B cell (primary cell): ENCODE measurements at regions not wholly inside any gene's neighbourhood (a gene's known extent, or its start where the extent isn't known, plus 50 kb on each side); places are given as distances from the start of the nearest gene placed in this dataset.
"Not testable (repeated sequence)": the region's sequence is repeated elsewhere in the genome, so short reads cannot be mapped to it uniquely, and the experiment has no call there.

Source experiments
- ATAC-seq: fragments of 200-7000 bp; cut with Tn5 transposase; one replicate; pipeline ENCODE4 v1.10.0; 2021; ENCODE audit warnings: low read depth, mild to moderate bottlenecking, moderate number of reproducible peaks, moderate library complexity
- CTCF ChIA-PET: fragments of 350-600 bp; sonication (Branson Sonifier 250); formaldehyde crosslinking; loops from one replicate; lab custom pipeline; 2021; ENCODE audit warnings: antibody characterized with exemption, inconsistent platforms; lab: Charles Lee
- POLR2A ChIA-PET: fragments of 350-600 bp; sonication (Branson Sonifier 250); formaldehyde crosslinking; loops from one replicate; lab custom pipeline; 2021; ENCODE audit warnings: antibody characterized with exemption; lab: Charles Lee
- DNase-seq: peaks from one replicate; pipeline ENCODE4 v3.0.0; 2013
- H2AFZ ChIP-seq: 2 replicates; pipeline ENCODE4 v1.6.1; 2012; ENCODE audit warnings: mild to moderate bottlenecking, low read depth, low read length; ENCODE audit not compliant: insufficient read depth, poor library complexity, severe bottlenecking
- H3K27ac ChIP-seq, 2 donors: 1 replicate in 1 of 2; 2 replicates in 1 of 2; pipeline ENCODE4 v1.5.1; 2012 to 2013; ENCODE audit warnings: low read length in 2 of 2, mild to moderate bottlenecking in 2 of 2, moderate library complexity in 1 of 2
- H3K27me3 ChIP-seq, 4 experiments: fragments of 200-600 bp in 1 of 4; sonication (generic) in 1 of 4; replicated peaks in 1 of 4; 1 replicate in 2 of 4; 2 replicates in 2 of 4; pipeline versions ENCODE4 v1.6.1 to v1.7.0; 2013 to 2016; ENCODE audit warnings: low read length in 3 of 4, mild to moderate bottlenecking in 2 of 4, mixed read lengths in 1 of 4, moderate library complexity in 1 of 4; ENCODE audit not compliant: insufficient read depth in 4 of 4, control insufficient read depth in 3 of 4; ENCODE audit errors: control extremely low read depth in 1 of 4
- H3K36me3 ChIP-seq, 2 experiments: replicated peaks in 1 of 2; 1 replicate in 1 of 2; 2 replicates in 1 of 2; pipeline versions ENCODE4 v1.6.1 to v1.7.1; 2013; ENCODE audit warnings: low read length in 1 of 2; ENCODE audit not compliant: insufficient read depth in 2 of 2, control insufficient read depth in 1 of 2; ENCODE audit errors: control extremely low read depth in 1 of 2, extremely low read depth in 1 of 2
- H3K4me1 ChIP-seq, 2 donors: fragments of 200-600 bp in 1 of 2; sonication (generic) in 1 of 2; 1 replicate in 1 of 2; 2 replicates in 1 of 2; pipeline versions ENCODE4 v1.5.1 to v1.6.1; 2013 to 2017; ENCODE audit warnings: low read length in 2 of 2; ENCODE audit not compliant: control insufficient read depth in 2 of 2, insufficient read depth in 2 of 2
- H3K4me2 ChIP-seq: replicated peaks from 2 replicates; pipeline ENCODE3; 2012; ENCODE audit warnings: mild to moderate bottlenecking, low read depth, low read length; ENCODE audit not compliant: poor library complexity, severe bottlenecking
- H3K4me3 ChIP-seq, 5 experiments: fragments of 200-600 bp in 1 of 5; sonication (generic) in 1 of 5; 1 replicate in 3 of 5; 2 replicates in 2 of 5; pipeline versions ENCODE4 v1.5.1 to v1.7.0; 2011 to 2016; ENCODE audit warnings: low read length in 4 of 5, mild to moderate bottlenecking in 4 of 5, low read depth in 2 of 5, control low read depth in 1 of 5, moderate library complexity in 1 of 5; ENCODE audit not compliant: insufficient read depth in 1 of 5; ENCODE audit errors: control extremely low read depth in 1 of 5, extremely low read depth in 1 of 5
- H3K79me2 ChIP-seq: fragments of 200-600 bp; sonication (generic); one replicate; pipeline ENCODE4 v1.6.0; 2016; ENCODE audit warnings: low read length; ENCODE audit not compliant: control insufficient read depth, insufficient read depth
- H3K9ac ChIP-seq: fragments of 200-600 bp; sonication (generic); 2 replicates; pipeline ENCODE4 v1.6.1; 2017; ENCODE audit warnings: mild to moderate bottlenecking, low read length, moderate library complexity
- H3K9me3 ChIP-seq, 3 donors: one replicate each; pipeline versions ENCODE4 v1.6.1 to v1.7.1; 2013; ENCODE audit warnings: low read length in 2 of 3; ENCODE audit not compliant: control insufficient read depth in 2 of 3, insufficient read depth in 1 of 3; ENCODE audit errors: control extremely low read depth in 1 of 3
- H4K20me1 ChIP-seq: 2 replicates; pipeline ENCODE4 v1.6.0; 2012; ENCODE audit warnings: mild to moderate bottlenecking, low read length; ENCODE audit not compliant: insufficient read depth, control insufficient read depth, poor library complexity, severe bottlenecking
- H3K27ac Mint-ChIP-seq: one replicate; pipeline ENCODE4 v1.8.0; 2021; ENCODE audit warnings: mixed read lengths
- H3K27me3 Mint-ChIP-seq: one replicate; pipeline ENCODE4 v1.8.0; 2021; ENCODE audit warnings: mixed read lengths
- H3K4me1 Mint-ChIP-seq: one replicate; pipeline ENCODE4 v1.8.0; 2021; ENCODE audit warnings: mixed read lengths
- H3K4me3 Mint-ChIP-seq: one replicate; pipeline ENCODE4 v1.8.0; 2021; ENCODE audit warnings: mixed read lengths
- H3K9me3 Mint-ChIP-seq: one replicate; pipeline ENCODE4 v1.8.0; 2022; ENCODE audit warnings: mixed read lengths; ENCODE audit not compliant: insufficient read depth
- EZH2 ChIP-seq: IDR thresholded peaks from 2 replicates; pipeline ENCODE4 v1.6.1; 2012; ENCODE audit warnings: borderline replicate concordance, low read depth, mild to moderate bottlenecking, moderate library complexity, low read length; ENCODE audit not compliant: insufficient read depth, poor library complexity, severe bottlenecking
- WGBS: methylation state at CpG from one replicate; pipeline ENCODE4 v1.1.5; 2013; ENCODE audit warnings: missing lambda C conversion rate; ENCODE audit not compliant: insufficient coverage; 5-methylcytosine and 5-hydroxymethylcytosine counted together
- intact Hi-C: fragments of 100-400 bp; cut with micrococcal nuclease; formaldehyde crosslinking; loops from one replicate; pipeline ENCODE4 v1.10.0; 2022

- H3K9me3 Mint-ChIP-seq: no peaks in the 10 kb centered on the region
- ChIA-PET POLR2A (no interaction called here), CTCF (interaction anchor here (6.2 kb wide), 1 partner anchor 594 kb away, joined by 47 read pairs; no protein-coding TSS in a partner anchor)
- Histone ChIP-seq H3K4me2 (peak overlapping the region; percentile 23), H3K27ac (no peak overlapping the region), H2AFZ (no peak overlapping the region), H3K36me3 (no peaks in the 10 kb centered on the region), H3K9me3 (peaks cover 0 to 7% (median 0%) of the 10 kb centered on the region in 3 donors), H3K79me2 (no peaks in the 10 kb centered on the region), H3K4me3 (no peak overlapping the region), H3K27me3 (no peaks in the 10 kb centered on the region), H3K9ac (no peak overlapping the region), H4K20me1 (no peaks in the 10 kb centered on the region), H3K4me1 (peaks cover 29 to 44% of the 10 kb centered on the region in 2 donors)
- DNase-seq: no peak
- peaks cover 25% of the 10 kb centered on the region for H3K4me1 Mint-ChIP-seq
- peak overlapping the region; percentile 1 for H3K4me3 Mint-ChIP-seq
- WGBS: 75% methylated on average over 2 of the region's 9 CpGs
- no peak for ATAC-seq
- H3K27ac Mint-ChIP-seq: no peak overlapping the region
- H3K27me3 Mint-ChIP-seq: peaks cover 14% of the 10 kb centered on the region
- intact Hi-C loops: no loop called here
- TF ChIP-seq EZH2: no peak
Measured at GRCh38 chr6:802701-803100, 109.8 kb upstream of the EXOC2 start.

GRCh38 chr6:802223-802622 is 109.3 kb upstream of the EXOC2 start:
- H3K27ac Mint-ChIP-seq, H3K9me3 ChIP-seq, H3K4me3 ChIP-seq, intact Hi-C loops, H3K27ac ChIP-seq, H4K20me1 ChIP-seq, H3K4me3 Mint-ChIP-seq, H2AFZ ChIP-seq, H3K27me3 ChIP-seq, H3K36me3 ChIP-seq, ATAC-seq, POLR2A ChIA-PET, H3K9me3 Mint-ChIP-seq, H3K9ac ChIP-seq, DNase-seq, H3K79me2 ChIP-seq: not testable (repeated sequence)
- Mint-ChIP-seq H3K27me3 (peaks cover 18% of the 10 kb centered on the region), H3K4me1 (peaks cover 26% of the 10 kb centered on the region)
- CTCF ChIA-PET: interaction anchor here (6.2 kb wide), 1 partner anchor 594 kb away, joined by 47 read pairs; no protein-coding TSS in a partner anchor
- WGBS: 67% methylated on average over 3 of the region's 10 CpGs
- Histone ChIP-seq H3K4me2 (peak overlapping the region; percentile 23), H3K4me1 (peaks cover 26 to 42% of the 10 kb centered on the region in 2 donors)
